HG03159 (cell line): ENCODE measurements at regions not wholly inside any gene's neighbourhood (a gene's known extent, or its start where the extent isn't known, plus 50 kb on each side); places are given as distances from the start of the nearest gene placed in this dataset.
"Not testable (repeated sequence)": the region's sequence is repeated elsewhere in the genome, so short reads cannot be mapped to it uniquely, and the experiment has no call there.

Source experiments
- ATAC-seq: cut with Tn5 transposase; IDR thresholded peaks from one replicate; pipeline ENCODE4 v1.9.1; 2021; ENCODE audit warnings: mild to moderate bottlenecking, moderate library complexity; ENCODE audit not compliant: unreplicated experiment

DNA sequence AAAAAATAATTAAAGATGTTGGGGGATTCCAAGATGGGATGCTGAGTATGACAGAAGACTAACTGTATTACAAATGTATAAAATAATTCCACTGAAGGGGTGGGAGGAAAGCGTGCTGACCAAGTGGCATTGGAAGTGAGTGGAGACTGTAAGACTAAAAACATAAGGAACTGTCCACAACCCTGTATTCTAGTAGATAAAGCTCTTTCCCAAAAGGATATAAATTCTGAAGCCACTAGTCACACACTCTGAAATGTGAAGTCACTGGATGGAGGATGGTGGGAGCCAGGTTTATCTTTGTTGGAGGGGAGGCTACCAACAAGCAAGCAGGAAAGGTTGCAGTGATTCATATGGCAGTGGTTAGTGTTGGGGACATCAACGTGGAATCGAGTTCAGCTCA lies 182.8 kb upstream of the PLGLB2 start:
- not testable (repeated sequence) for ATAC-seq

DNA sequence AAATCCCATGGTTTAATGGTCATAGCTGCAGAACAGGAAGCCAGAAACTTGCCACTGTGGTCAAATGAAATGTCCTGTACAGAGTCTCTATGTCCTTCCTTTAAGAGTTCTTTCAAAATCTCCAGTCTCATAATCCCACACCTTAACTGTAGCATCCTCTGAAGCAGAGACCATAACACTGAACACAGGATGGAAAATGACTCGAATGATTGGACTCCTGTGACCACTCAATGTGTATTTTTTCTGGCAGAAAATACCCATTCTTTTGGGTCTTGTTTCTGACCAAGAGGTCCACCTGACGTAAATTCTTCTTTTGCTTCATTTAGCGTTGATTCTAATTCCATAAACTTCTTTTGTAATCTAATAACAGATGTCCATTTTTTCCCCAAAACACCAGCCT lies 181.4 kb upstream of the PLGLB2 start:
- ATAC-seq, result not testable (repeated sequence)

DNA sequence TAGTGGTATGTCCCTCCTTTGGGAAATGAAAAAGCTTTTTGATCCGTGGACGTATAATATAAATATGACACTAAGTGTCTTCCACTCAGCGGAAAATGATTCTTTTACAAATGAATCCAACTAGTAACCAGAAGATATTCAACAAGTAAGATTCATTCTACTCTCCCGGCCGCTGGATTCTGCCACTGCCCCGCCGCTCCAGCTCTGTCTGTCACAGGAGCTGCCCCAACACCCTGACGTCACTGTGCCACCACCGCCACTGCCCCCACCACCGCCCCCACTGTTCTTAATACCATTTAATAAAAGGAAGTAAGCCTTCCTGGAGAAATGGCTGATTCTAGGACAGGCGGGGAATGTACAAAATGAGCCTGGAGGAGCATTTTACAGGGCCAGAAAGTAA lies 180.8 kb upstream of the PLGLB2 start:
- ATAC-seq, result not testable (repeated sequence)

DNA sequence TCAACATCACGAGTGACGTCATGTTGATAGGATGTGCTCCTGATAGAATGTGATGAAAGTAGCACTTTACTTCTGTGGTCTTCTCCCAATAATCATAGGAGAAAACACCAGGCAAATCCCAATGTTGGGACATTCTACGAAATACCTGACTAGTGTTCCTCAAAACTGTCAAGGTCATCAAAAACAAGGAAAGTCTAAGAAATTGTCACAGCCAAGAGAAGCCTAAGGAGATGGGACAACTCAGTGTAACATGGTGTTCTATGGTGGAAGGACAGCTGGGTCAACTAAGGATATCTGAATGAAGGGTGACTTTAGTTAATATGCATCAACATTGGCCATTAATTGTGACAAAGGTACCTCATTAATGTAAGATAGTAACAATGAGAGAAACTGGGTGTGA lies 180.0 kb upstream of the PLGLB2 start:
- ATAC-seq, result not testable (repeated sequence)

DNA sequence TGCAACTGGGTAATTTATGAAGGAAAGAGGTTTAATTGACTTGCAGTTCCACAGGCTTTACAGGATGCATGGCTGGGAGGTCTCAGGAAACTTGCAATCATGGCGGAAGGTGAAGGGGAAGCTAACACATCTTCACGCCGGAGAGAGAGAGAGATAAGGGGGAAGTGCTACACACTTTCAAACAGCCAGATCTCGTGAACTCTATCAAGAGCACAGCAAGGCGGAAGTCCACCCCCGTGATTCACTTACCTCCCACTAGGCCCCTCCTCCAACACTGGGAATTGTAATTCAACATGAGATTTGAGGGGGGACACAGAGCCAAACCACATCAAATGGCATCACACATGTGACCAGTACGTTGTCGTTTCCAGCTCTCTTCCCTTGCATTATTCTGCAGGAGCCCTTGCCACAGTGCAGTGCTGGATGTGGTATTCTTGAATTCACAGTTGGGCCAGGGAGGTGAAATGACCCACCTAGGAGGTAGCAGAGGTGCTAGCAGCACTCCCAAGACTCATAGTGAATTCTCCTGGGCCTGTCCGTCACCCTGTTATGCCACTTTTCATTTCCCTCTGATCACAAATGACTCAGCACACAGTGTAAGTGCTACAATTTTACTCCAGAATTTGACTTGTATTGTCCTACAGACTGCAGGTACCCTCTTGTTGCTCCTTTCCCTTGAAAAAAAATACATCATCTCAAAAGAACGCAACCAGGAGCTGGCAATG lies 179.2 kb upstream of the PLGLB2 start:
- ATAC-seq, result not testable (repeated sequence)

DNA sequence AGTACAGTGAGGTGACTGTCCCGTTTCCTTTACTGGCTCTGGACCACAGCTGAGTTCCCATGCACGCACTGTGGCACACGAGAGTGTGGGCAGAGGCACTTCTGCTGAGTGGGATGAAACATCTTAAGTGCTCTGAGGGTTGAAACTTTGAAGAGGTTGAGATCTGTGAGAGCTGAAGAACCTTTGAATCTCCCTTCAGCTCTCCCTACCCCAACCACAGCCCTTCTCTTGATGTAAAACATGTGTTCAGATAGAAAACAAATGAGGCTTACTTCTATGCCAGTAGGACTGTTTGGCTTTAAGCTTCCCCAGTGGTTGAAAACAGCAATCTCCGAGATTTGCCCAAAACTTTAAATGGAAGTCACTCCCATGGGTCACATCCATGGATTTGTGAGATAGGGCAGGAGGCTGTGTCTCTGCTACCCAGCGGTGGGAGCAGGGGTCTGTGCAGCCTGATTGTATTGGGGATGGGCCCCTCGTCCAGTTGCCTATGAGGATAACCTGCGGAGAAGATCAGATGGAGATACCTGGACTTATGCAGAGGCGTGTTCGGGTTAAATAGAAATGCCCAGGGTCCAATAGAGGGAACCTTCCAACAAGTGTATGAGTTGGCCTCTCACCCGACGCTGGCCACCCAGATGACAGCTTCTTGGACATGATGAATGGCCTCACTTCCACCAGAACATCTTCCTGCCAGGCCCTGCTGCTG lies 178.0 kb upstream of the PLGLB2 start:
- not testable (repeated sequence) for ATAC-seq

DNA sequence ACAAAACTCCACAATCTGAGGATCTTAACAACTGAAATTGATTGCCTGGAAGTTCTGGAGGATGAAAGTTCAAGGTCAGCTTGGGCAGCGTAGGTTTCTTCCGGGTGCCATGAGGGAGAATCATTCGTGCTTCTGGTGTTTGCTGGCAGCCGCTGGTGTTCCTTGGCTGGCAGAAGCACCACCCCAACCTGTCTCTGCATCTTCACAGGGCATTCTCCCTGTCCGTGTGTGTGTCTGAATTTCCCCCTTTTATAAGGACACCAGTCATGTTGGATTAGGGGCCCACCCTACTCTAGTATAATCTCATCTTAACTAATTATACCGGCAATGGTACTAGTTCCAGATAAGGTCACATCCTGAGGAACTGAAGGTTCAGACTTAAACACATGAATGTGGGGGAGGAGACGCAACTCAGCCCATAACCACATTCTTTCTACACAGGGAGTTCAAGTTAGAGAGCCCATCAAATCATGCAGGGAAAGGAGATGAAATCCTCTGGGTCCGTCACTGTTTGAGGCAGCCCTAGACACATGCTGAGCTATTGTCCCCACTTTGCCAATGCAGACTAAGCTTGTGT lies 175.9 kb upstream of the PLGLB2 start:
- ATAC-seq, result not testable (repeated sequence)

DNA sequence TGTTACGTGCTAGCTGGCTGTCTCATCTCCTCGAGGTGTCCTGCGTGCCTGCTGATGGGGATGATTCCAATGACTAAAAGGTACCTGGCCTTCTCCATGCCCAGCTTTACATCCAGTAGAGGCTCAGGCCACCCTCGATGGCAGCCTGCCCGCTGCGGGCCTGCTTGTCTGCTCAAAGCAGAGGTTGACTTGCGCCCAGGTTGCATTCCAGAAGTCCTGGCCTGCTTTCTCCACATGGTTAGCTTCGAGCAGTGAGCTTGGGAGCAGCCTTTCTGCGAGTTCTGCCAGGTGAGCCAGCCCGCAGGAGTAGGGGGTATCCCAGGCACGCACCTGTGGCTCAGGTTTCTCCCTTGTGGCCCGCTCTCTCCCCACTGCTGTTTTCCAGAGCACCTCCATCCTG lies 175.0 kb upstream of the PLGLB2 start:
- ATAC-seq, result not testable (repeated sequence)

DNA sequence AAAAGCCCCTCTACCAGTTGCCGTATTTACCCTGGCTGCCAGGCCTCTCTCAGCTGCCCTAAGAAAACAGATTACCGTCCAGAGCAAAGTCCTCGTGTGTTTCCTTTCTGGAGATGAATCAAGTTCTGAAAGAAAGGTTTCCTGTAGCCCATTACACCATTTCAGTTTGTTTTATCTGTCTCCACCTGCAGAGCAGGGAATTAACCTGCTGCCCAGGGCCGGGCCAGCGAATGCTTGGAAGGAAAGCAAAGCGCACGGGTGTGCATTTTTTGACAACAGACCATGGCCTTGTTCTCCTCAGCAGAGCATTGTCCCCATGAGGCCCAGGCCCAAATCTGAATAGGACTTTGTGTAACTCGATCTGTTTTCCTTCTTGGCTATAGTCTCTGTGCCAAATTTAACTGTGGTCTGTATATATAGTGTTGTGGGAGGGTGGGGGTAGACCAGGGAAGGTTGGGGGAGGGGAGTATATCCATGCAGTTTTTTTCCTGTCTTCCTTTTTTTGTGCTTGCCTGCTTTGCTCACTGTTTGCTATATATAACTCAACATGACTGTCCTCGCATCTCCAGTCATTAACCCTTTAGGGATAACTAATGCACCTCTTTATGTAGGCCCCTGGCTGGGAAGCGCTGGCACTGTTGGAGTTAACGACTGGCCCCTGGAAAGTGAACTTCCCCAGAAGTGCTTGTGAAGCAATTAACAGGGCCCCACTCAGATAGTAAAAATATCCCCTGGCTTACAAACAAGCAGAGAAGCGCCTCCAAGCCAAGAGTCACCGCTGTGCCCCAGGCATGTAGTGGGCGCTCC lies 174.3 kb upstream of the PLGLB2 start:
- not testable (repeated sequence) for ATAC-seq

DNA sequence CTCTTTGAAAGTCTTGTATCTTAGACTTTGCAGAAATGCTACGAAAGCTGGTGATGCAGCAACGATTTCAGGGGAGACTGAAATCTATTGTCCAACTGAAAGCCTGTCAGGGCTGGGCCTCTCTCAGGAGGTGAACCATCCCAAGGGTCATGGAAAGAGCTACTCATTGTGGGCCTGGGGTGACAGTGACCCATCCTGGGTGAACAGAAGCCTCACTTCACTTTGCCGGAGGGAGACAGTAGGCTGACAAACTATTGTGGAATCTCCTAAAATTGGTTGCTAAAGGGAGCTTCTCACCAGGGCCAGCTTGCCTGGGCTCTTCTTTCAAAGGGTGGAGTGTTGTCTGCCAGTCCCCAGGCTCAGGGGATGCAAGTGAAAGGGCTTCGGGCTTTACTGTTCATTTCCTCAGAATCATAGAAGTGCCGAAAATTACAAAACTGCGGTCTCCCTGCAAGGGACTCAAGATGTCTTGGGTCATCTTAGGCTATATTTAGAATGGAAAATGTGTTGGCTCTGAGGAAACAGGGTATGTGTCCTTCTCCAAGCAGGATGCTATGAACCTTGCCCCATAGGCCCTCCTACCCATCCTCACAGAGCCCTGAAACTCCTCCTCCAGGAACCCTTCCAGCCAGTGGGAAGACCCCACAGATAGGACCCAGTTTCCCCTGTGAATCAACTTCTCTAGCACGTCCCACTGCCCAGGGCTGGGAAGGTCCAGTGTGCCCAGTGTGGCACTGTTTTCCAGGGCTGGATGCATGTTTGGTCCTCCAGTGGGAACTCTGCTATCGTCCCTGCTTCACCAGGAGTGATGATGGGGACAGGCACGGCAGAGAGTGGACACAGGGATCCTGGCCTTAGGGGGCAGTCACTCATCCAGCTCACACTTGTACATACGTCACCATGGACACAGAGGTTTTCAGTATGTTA lies 173.4 kb upstream of the PLGLB2 start:
- not testable (repeated sequence) for ATAC-seq

DNA sequence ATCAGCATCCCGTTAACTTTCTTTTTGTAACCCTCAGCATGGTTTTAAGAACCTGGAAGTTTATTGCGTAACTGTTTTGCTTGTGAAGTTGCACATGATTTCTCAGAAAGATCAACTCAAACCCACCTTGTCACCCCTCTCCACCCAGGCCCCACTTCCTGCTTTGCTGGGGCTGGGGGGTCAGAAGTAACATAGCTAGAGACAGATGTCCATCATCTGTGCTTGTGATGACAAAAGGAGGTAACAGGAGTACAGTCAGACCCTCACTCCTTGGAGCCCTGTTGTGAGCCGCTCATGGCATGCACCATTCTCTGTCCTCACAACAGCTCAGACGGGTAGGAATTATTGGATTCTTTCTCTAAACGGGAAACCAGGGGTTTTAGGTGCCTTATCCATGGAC lies 172.7 kb upstream of the PLGLB2 start:
- not testable (repeated sequence) for ATAC-seq

DNA sequence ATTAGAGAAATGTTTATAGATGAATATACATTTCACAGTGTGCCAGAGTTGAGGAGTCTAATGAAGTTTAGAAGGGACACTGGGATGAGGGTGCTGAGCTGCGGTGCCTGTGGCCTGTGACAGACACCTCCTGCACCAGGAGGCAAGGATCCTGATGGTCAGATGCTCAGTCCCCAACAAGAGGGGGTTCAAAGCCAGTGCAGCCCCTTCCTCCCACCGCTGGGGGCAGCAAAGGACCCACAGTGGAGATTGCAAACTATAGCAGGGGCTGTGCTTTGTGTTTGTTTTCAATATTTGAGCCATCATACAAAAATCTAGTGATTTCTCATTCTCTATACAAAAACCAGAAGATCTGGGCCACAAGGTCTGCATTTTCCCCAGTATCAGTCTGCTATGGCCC lies 170.5 kb upstream of the PLGLB2 start:
- ATAC-seq, result peak; percentile 67

DNA sequence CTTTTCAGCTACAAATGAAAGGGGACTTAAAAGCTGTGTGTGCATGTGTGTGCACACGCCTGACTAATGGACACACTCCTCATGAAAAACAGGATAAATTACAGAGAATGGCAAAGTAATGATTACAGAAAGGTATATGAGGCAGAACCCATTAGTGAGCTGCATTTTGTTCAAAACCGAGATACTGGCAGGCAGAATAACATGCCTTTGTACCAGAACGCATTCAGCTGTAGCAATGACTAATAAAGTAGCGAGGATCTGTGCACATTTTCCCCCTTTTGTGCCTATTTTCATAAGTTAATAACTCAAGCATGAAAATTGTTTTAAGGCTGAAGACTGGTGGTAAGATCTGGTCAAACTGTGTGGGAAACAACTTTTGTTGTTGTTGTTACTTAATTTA lies 165.7 kb upstream of the PLGLB2 start:
- ATAC-seq, result not testable (repeated sequence)

DNA sequence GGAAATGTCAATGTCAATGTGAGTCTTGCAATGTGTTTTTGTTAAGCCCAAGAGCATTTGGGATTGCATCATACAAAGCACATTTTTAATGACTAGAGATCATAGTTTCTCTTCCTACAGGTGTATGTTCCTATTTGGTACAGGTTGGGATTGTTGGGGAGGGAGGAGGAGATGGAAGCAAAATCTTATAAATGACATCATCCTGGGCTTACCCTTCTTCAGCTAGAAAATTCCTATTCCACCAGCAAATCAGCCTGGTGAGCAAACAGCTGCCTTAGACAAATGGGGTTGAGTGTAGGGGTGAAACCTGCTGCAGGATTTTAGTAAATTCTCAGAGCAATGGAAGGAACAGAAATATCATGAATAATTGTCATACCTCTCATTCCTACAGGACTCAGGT lies 165.3 kb upstream of the PLGLB2 start:
- not testable (repeated sequence) for ATAC-seq

DNA sequence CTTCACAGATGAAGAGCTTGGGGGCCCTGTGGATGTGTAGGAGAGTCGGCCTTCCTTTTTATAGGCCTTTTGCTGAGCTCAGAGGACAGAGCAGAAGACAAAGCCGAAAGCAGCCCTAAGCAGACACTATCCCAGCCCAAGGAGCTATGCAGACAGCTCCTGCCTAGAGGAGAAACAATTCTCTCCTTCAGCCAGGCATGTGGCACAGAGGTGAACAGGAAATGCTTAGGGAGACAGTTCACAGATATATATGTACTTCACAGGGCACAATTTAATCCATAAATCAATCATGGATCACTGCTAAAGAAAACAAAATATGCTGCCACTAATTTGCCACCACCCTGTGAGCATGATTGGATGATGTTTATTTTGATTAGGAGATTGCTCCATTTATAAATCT lies 164.5 kb upstream of the PLGLB2 start:
- not testable (repeated sequence) for ATAC-seq

DNA sequence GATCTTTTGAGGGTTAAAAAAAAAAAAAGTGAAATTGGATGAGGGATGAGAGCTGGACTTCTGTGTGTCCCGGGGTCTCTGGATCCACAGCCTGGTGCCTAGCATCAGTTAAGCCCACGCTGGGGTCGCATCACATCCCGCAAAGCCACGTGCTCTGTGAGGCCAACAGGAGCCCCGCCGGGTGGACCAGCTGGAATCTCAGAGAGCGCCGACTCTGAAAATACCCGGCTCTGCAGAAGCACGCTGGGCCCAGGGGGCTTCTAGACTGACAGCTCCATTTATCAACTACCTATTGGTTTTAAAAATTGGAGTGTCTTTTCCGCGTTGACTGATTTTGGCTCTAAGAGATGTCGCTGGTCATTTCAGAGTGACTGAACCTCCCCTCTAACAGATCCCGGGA lies 164.1 kb upstream of the PLGLB2 start:
- ATAC-seq, result not testable (repeated sequence)

DNA sequence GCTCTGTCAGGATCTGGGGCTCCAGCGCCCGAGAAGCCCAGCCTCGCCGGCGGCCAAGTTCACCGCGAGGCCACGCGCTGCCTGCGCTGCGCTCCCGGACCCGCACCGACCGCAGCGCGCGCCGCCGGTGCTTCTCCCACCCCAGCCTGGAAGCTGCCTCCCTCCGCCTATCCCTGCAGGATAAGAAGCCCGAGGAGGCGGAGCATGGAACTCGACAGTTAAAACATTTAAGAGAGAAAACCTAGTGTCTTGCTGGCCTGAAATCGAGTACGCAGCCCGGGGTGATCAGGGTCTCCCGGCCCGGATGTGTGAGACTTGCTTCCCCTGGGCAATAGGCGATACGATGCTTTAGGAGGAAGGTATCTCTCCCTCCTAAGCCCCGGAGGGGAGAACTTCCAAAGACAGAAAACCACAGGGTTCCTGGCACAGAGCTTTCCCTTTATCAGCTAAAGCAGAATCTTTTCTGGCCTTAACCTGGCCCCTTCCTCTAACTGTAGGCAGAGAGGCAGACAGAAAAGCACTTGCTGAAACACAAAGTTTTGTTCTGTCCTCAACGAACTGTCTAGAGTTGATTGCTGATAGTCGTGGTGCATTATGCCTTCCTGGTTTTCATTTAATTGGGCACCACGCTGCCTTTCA lies 163.5 kb upstream of the PLGLB2 start:
- not testable (repeated sequence) for ATAC-seq

DNA sequence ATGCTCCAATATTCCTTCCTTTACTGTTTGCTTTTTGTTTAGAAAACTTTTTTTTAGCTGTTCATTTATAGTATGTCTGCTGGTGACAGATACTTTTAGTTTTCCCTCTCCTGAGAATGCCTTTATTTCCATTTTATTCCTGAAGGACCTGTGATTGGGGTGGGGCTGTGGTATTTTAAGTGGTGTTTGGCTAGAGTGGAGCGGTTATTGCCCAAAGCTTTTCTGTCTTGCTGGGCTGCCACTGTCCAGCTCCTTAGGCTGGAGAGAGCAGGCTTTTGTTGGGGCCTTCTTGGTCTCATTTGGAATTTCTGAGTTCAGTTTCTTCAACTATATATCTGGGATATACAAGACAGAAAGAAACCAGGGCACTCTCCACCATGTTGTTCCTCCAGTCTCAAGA lies 160.0 kb upstream of the PLGLB2 start:
- not testable (repeated sequence) for ATAC-seq

DNA sequence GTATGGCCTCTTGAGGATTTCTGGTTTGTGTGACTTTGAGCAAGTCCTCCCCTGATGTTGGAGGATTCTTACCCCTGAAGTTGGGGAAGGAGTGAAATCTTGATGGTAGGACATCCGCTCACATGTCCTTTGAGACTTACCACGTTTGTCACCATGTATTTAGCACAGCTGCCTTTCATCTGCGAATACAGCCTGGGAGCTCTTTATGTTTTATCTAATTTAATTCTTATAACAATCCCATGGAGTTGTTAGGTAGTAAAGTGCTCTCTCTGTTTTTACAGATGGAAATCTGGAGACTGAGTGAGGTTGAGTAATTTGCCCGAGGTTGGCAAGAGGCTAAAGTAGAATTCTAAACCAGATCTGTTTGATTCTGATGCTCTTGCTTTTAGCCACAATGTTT lies 154.9 kb upstream of the PLGLB2 start:
- ATAC-seq, result not testable (repeated sequence)
